HEK293 (cell line): ENCODE measurements at regions not wholly inside any gene's neighbourhood (a gene's known extent, or its start where the extent isn't known, plus 50 kb on each side); places are given as distances from the start of the nearest gene placed in this dataset.

Experiments
- CTCF ChIA-PET: fragments of 350-600 bp; formaldehyde crosslinking; extraction: SDS; loops from one replicate; lab custom pipeline; 2021; ENCODE audit warnings: antibody characterized with exemption; lab: Yijun Ruan, JAX
- POLR2A ChIA-PET: fragments of 300-600 bp; formaldehyde crosslinking; extraction: SDS; loops from one replicate; lab custom pipeline; 2020; ENCODE audit warnings: antibody characterized with exemption, inconsistent platforms; lab: Yijun Ruan, JAX
- H3K27ac ChIP-seq: fragments of 200-500 bp; sonication (Bioruptor generic); 2 replicates; pipeline ENCODE4 v1.5.1; 2014; ENCODE audit warnings: low read depth, low read length, control low read depth, inconsistent platforms; ENCODE audit errors: extremely low read depth
- H3K36me3 ChIP-seq, 2 experiments: fragments of 200-500 bp in 1 of 2; sonication (Bioruptor generic) in 1 of 2; 1 replicate in 1 of 2; 2 replicates in 1 of 2; pipeline ENCODE4 v1.5.1; 2014 to 2017; ENCODE audit warnings: inconsistent platforms in 2 of 2, low read length in 2 of 2; ENCODE audit not compliant: control insufficient read depth in 2 of 2, insufficient read depth in 1 of 2
- H3K4me1 ChIP-seq: fragments of 200-500 bp; sonication (Bioruptor generic); 2 replicates; pipeline ENCODE4 v1.5.1; 2014; ENCODE audit warnings: mild to moderate bottlenecking, low read length, inconsistent platforms; ENCODE audit not compliant: control insufficient read depth, insufficient read depth
- H3K4me3 ChIP-seq: 2 replicates; pipeline ENCODE4 v1.5.1; 2011; ENCODE audit warnings: low read depth, mild to moderate bottlenecking, control low read depth, low read length, moderate library complexity
- H3K9me3 ChIP-seq: fragments of 200-500 bp; sonication (Bioruptor generic); 2 replicates; pipeline ENCODE4 v1.5.1; 2014; ENCODE audit warnings: low read depth, low read length, inconsistent platforms; ENCODE audit not compliant: control insufficient read depth, insufficient read depth
- BCL11A ChIP-seq: fragments of 450-650 bp; formaldehyde crosslinking; IDR thresholded peaks from 2 replicates; pipeline ENCODE4 v1.5.1; 2016; ENCODE audit warnings: low read depth, missing biosample characterization, missing genetic modification characterization
- BCL11B ChIP-seq: fragments of 450-650 bp; formaldehyde crosslinking; IDR thresholded peaks from 2 replicates; pipeline ENCODE4 v1.5.1; 2016; ENCODE audit warnings: low read depth, missing biosample characterization, missing genetic modification characterization
- GFI1B ChIP-seq: fragments of 450-650 bp; formaldehyde crosslinking; IDR thresholded peaks from 2 replicates; pipeline ENCODE4 v1.5.1; 2016; ENCODE audit warnings: missing biosample characterization, missing genetic modification characterization
- GLI4 ChIP-seq: fragments of 450-650 bp; formaldehyde crosslinking; IDR thresholded peaks from 2 replicates; pipeline ENCODE4 v1.5.1; 2016; ENCODE audit warnings: missing biosample characterization, missing genetic modification characterization
- GLIS2 ChIP-seq: fragments of 450-650 bp; formaldehyde crosslinking; IDR thresholded peaks from 2 replicates; pipeline ENCODE4 v1.5.1; 2016; ENCODE audit warnings: missing biosample characterization, missing genetic modification characterization
- HIC1 ChIP-seq: fragments of 450-650 bp; formaldehyde crosslinking; IDR thresholded peaks from 2 replicates; pipeline ENCODE4 v1.5.1; 2016; ENCODE audit warnings: missing biosample characterization, missing genetic modification characterization
- HOXC10 ChIP-seq: sonication (generic); formaldehyde crosslinking; IDR thresholded peaks from 2 replicates; pipeline ENCODE4 v1.8.1; 2023; ENCODE audit warnings: mild to moderate bottlenecking, missing genetic modification reagents
- KLF8 ChIP-seq: fragments of 450-650 bp; formaldehyde crosslinking; IDR thresholded peaks from 2 replicates; pipeline ENCODE4 v1.5.1; 2016; ENCODE audit warnings: missing biosample characterization, missing genetic modification characterization
- PATZ1 ChIP-seq: fragments of 450-650 bp; formaldehyde crosslinking; IDR thresholded peaks from 2 replicates; pipeline ENCODE4 v1.5.1; 2016; ENCODE audit warnings: missing biosample characterization, missing genetic modification characterization
- PBX3 ChIP-seq: sonication (generic); formaldehyde crosslinking; IDR thresholded peaks from 2 replicates; pipeline ENCODE4 v1.8.1; 2022; ENCODE audit warnings: mild to moderate bottlenecking, moderate library complexity, missing genetic modification reagents
- SCRT2 ChIP-seq: fragments of 450-650 bp; formaldehyde crosslinking; IDR thresholded peaks from 2 replicates; pipeline ENCODE4 v1.5.1; 2016; ENCODE audit warnings: missing biosample characterization, missing genetic modification characterization
- SP3 ChIP-seq: fragments of 450-650 bp; formaldehyde crosslinking; IDR thresholded peaks from 2 replicates; pipeline ENCODE4 v1.5.1; 2016; ENCODE audit warnings: missing biosample characterization, missing genetic modification characterization
- ZBTB26 ChIP-seq: fragments of 450-650 bp; formaldehyde crosslinking; optimal IDR thresholded peaks from 2 replicates; pipeline ENCODE3; 2016; ENCODE audit warnings: missing biosample characterization, mild to moderate bottlenecking, missing genetic modification characterization
- ZFP69B ChIP-seq: fragments of 450-650 bp; formaldehyde crosslinking; IDR thresholded peaks from 2 replicates; pipeline ENCODE4 v1.5.1; 2016; ENCODE audit warnings: missing biosample characterization, missing genetic modification characterization
- ZNF146 ChIP-seq: fragments of 450-650 bp; formaldehyde crosslinking; IDR thresholded peaks from 2 replicates; pipeline ENCODE4 v1.5.1; 2016; ENCODE audit warnings: missing biosample characterization, missing genetic modification characterization
- ZNF169 ChIP-seq: fragments of 450-650 bp; formaldehyde crosslinking; IDR thresholded peaks from 2 replicates; pipeline ENCODE4 v1.5.1; 2016; ENCODE audit warnings: missing biosample characterization, missing genetic modification characterization
- ZNF19 ChIP-seq: fragments of 450-650 bp; formaldehyde crosslinking; IDR thresholded peaks from 2 replicates; pipeline ENCODE4; 2016; ENCODE audit warnings: missing biosample characterization, missing genetic modification characterization, low read depth
- ZNF223 ChIP-seq: fragments of 450-650 bp; formaldehyde crosslinking; IDR thresholded peaks from 2 replicates; pipeline ENCODE4 v1.5.1; 2016; ENCODE audit warnings: missing biosample characterization, missing genetic modification characterization
- ZNF341 ChIP-seq: fragments of 450-650 bp; formaldehyde crosslinking; IDR thresholded peaks from 2 replicates; pipeline ENCODE4; 2016; ENCODE audit warnings: low read depth, missing biosample characterization, missing genetic modification characterization
- ZNF362 ChIP-seq: fragments of 450-650 bp; formaldehyde crosslinking; IDR thresholded peaks from 2 replicates; pipeline ENCODE4 v1.5.1; 2016; ENCODE audit warnings: missing biosample characterization, missing genetic modification characterization
- ZNF404 ChIP-seq: fragments of 450-650 bp; formaldehyde crosslinking; IDR thresholded peaks from 2 replicates; pipeline ENCODE4 v1.5.1; 2017; ENCODE audit warnings: missing biosample characterization, missing genetic modification characterization
- ZNF426 ChIP-seq: fragments of 450-650 bp; formaldehyde crosslinking; IDR thresholded peaks from 2 replicates; pipeline ENCODE4 v1.5.1; 2017; ENCODE audit warnings: missing biosample characterization, missing genetic modification characterization, mild to moderate bottlenecking, inconsistent platforms, moderate library complexity
- ZNF501 ChIP-seq: fragments of 450-650 bp; formaldehyde crosslinking; IDR thresholded peaks from 2 replicates; pipeline ENCODE4 v1.5.1; 2016; ENCODE audit warnings: missing biosample characterization, missing genetic modification characterization
- ZNF544 ChIP-seq: fragments of 450-650 bp; formaldehyde crosslinking; IDR thresholded peaks from 2 replicates; pipeline ENCODE4 v1.5.0; 2017; ENCODE audit warnings: missing biosample characterization, missing genetic modification characterization
- ZNF548 ChIP-seq: fragments of 450-650 bp; formaldehyde crosslinking; IDR thresholded peaks from 2 replicates; pipeline ENCODE4 v1.5.1; 2016; ENCODE audit warnings: missing biosample characterization, missing genetic modification characterization
- ZNF561 ChIP-seq: fragments of 450-650 bp; IDR thresholded peaks from 2 replicates; pipeline ENCODE4 v1.5.1; 2018; ENCODE audit warnings: missing biosample characterization, missing genetic modification characterization, borderline replicate concordance
- ZNF585B ChIP-seq: fragments of 450-650 bp; formaldehyde crosslinking; IDR thresholded peaks from 2 replicates; pipeline ENCODE4 v1.5.1; 2016; ENCODE audit warnings: missing biosample characterization, missing genetic modification characterization
- ZNF660 ChIP-seq: fragments of 450-650 bp; IDR thresholded peaks from 2 replicates; pipeline ENCODE4 v1.5.1; 2018; ENCODE audit warnings: missing biosample characterization, mild to moderate bottlenecking, missing genetic modification characterization
- ZNF664 ChIP-seq: fragments of 450-650 bp; formaldehyde crosslinking; IDR thresholded peaks from 2 replicates; pipeline ENCODE4 v1.5.1; 2016; ENCODE audit warnings: missing biosample characterization, missing genetic modification characterization

GRCh38 chr12:81963636-81964035, 204.5 kb upstream of the PPFIA2 start (continued):
- TF ChIP-seq ZNF223, result no peak
- no peak for TF ChIP-seq KLF8 (tag by site-specific recombination)
- TF ChIP-seq ZNF660 (tag by site-specific recombination), result no peak
- no peak for TF ChIP-seq ZNF501 (tag by site-specific recombination)
- TF ChIP-seq ZNF561 (tag by site-specific recombination), result no peak
- TF ChIP-seq GLI4 (tag by site-specific recombination), result no peak
- TF ChIP-seq PBX3, result no peak
- no peak for TF ChIP-seq SP3 (tag by site-specific recombination)
- no peak for TF ChIP-seq SCRT2

- ChIA-PET CTCF (no interaction called here), POLR2A (no interaction called here)
- Histone ChIP-seq H3K36me3 (no peaks in the 10 kb centered on the region), H3K9me3 (no peaks in the 10 kb centered on the region), H3K4me1 (no peaks in the 10 kb centered on the region), H3K4me3 (no peak overlapping the region), H3K27ac (no peak overlapping the region)
- no peak for TF ChIP-seq GLIS2 (tag by site-specific recombination)
- no peak for TF ChIP-seq ZNF362 (tag by site-specific recombination)
- no peak for TF ChIP-seq BCL11A (tag by site-specific recombination)
- TF ChIP-seq ZNF146 (tag by site-specific recombination), result no peak
- no peak for TF ChIP-seq ZNF19 (tag by site-specific recombination)
- TF ChIP-seq ZNF544 (tag by site-specific recombination), result no peak
- no peak for TF ChIP-seq ZNF404 (tag by site-specific recombination)
- no peak for TF ChIP-seq ZNF169 (tag by site-specific recombination)
Measured at GRCh38 chr12:81963026-81963425, 203.9 kb upstream of the PPFIA2 start.

- CTCF ChIA-PET, result no interaction called here
- H3K4me1 ChIP-seq, result no peaks in the 10 kb centered on the region
- POLR2A ChIA-PET, result no interaction called here
- no peak overlapping the region for H3K4me3 ChIP-seq
- H3K36me3 ChIP-seq, result no peaks in the 10 kb centered on the region
- H3K27ac ChIP-seq, result no peak overlapping the region
- H3K9me3 ChIP-seq, result no peaks in the 10 kb centered on the region
- no peak for TF ChIP-seq ZNF426
- TF ChIP-seq ZNF19 (tag by site-specific recombination), result no peak
- TF ChIP-seq ZNF341 (tag by site-specific recombination), result no peak
- no peak for TF ChIP-seq ZFP69B
- TF ChIP-seq ZNF585B (tag by site-specific recombination), result no peak
- no peak for TF ChIP-seq HOXC10 (CRISPR knock-in tag)
- TF ChIP-seq HIC1 (tag by site-specific recombination), result no peak
- no peak for TF ChIP-seq GFI1B (tag by site-specific recombination)
- no peak for TF ChIP-seq ZBTB26
- TF ChIP-seq ZNF664 (tag by site-specific recombination), result no peak
- TF ChIP-seq BCL11B (tag by site-specific recombination), result no peak
- no peak for TF ChIP-seq ZNF548
- no peak for TF ChIP-seq PATZ1 (tag by site-specific recombination)
Measured at GRCh38 chr12:81962126-81962856, 203.1 kb upstream of the PPFIA2 start.
